DMS 273 (cell line): ENCODE measurements at regions not wholly inside any gene's neighbourhood (a gene's known extent, or its start where the extent isn't known, plus 50 kb on each side); places are given as distances from the start of the nearest gene placed in this dataset.

Source experiments
- DNase-seq: peaks from one replicate; lab custom pipeline; 2025; ENCODE audit not compliant: unreplicated experiment; lab: John Stamatoyannopoulos, UW

GRCh38 chr11:104538313-104538712 is 359.9 kb downstream of the CASP12 start:
- no peak for DNase-seq

- DNase-seq = peak; percentile 5
Observed at GRCh38 chr11:104534278-104534677, 364.0 kb downstream of the CASP12 start.

- no peak for DNase-seq
Observed at GRCh38 chr11:104531894-104532293, 366.4 kb downstream of the CASP12 start.

GRCh38 chr11:104531075-104531474 is 367.1 kb upstream of the PDGFD start:
- DNase-seq = peak; percentile 28

- DNase-seq = peak; percentile 33
Observed at GRCh38 chr11:104529906-104530305, 366.0 kb upstream of the PDGFD start.

GRCh38 chr11:104529213-104529612 is 365.3 kb upstream of the PDGFD start:
- peak; percentile 78 for DNase-seq

GRCh38 chr11:104526006-104526405 is 362.1 kb upstream of the PDGFD start:
- no peak for DNase-seq

GRCh38 chr11:104525416-104525815 is 361.5 kb upstream of the PDGFD start:
- DNase-seq = no peak

- no peak for DNase-seq
Observed at GRCh38 chr11:104524254-104524653, 360.3 kb upstream of the PDGFD start.

GRCh38 chr11:104523611-104524010 is 359.7 kb upstream of the PDGFD start:
- DNase-seq = no peak

- peak; percentile 82 for DNase-seq
Observed at GRCh38 chr11:104522650-104523049, 358.7 kb upstream of the PDGFD start.

GRCh38 chr11:104522123-104522522 is 358.2 kb upstream of the PDGFD start:
- DNase-seq = peak; percentile 5

GRCh38 chr11:104510169-104510568 is 346.2 kb upstream of the PDGFD start:
- DNase-seq = no peak

GRCh38 chr11:104490182-104490581 is 326.2 kb upstream of the PDGFD start:
- DNase-seq = peak; percentile 6

- DNase-seq = no peak
Observed at GRCh38 chr11:104488561-104488960, 324.6 kb upstream of the PDGFD start.

- peak; percentile 17 for DNase-seq
Observed at GRCh38 chr11:104487046-104487806, 323.3 kb upstream of the PDGFD start.

GRCh38 chr11:104484804-104485554 is 321.0 kb upstream of the PDGFD start:
- DNase-seq = no peak

- DNase-seq = no peak
Observed at GRCh38 chr11:104476898-104477297, 313.0 kb upstream of the PDGFD start.

GRCh38 chr11:104476454-104476853 is 312.5 kb upstream of the PDGFD start:
- no peak for DNase-seq

GRCh38 chr11:104467404-104467803 is 303.5 kb upstream of the PDGFD start:
- DNase-seq = no peak

- DNase-seq = no peak
Observed at GRCh38 chr11:104465321-104465720, 301.4 kb upstream of the PDGFD start.

GRCh38 chr11:104464691-104465090 is 300.7 kb upstream of the PDGFD start:
- no peak for DNase-seq
